SW480 (cell line): ENCODE measurements at regions not wholly inside any gene's neighbourhood (a gene's known extent, or its start where the extent isn't known, plus 50 kb on each side); places are given as distances from the start of the nearest gene placed in this dataset.

Source experiments
- DNase-seq: peaks from one replicate; pipeline ENCODE4 v3.0.0-alpha.2; 2016; ENCODE audit warnings: low spot score

- DNase-seq: no peak
Measured at GRCh38 chr14:99064262-99064954, 207.6 kb downstream of the BCL11B start.

GRCh38 chr14:99065551-99065950 is 206.4 kb downstream of the BCL11B start:
- peak; percentile 23 for DNase-seq

GRCh38 chr14:99066378-99066777 is 205.6 kb downstream of the BCL11B start:
- peak; percentile 85 for DNase-seq

GRCh38 chr14:99067141-99067920 is 204.7 kb downstream of the BCL11B start:
- no peak for DNase-seq

- no peak for DNase-seq
Measured at GRCh38 chr14:99067927-99068326, 204.1 kb downstream of the BCL11B start.

GRCh38 chr14:99069946-99070345 is 202.1 kb downstream of the BCL11B start:
- no peak for DNase-seq

GRCh38 chr14:99072433-99072832 is 199.6 kb downstream of the BCL11B start:
- no peak for DNase-seq

GRCh38 chr14:99072956-99073355 is 199.0 kb downstream of the BCL11B start:
- no peak for DNase-seq

- no peak for DNase-seq
Measured at GRCh38 chr14:99073431-99073830, 198.6 kb downstream of the BCL11B start.

GRCh38 chr14:99075061-99075460 is 196.9 kb downstream of the BCL11B start:
- no peak for DNase-seq

- no peak for DNase-seq
Measured at GRCh38 chr14:99075771-99076375, 196.1 kb downstream of the BCL11B start.

GRCh38 chr14:99077076-99077843 is 194.7 kb downstream of the BCL11B start:
- peak; percentile 32 for DNase-seq

- no peak for DNase-seq
Measured at GRCh38 chr14:99077844-99078236, 194.2 kb downstream of the BCL11B start.

- DNase-seq: no peak
Measured at GRCh38 chr14:99078426-99078825, 193.6 kb downstream of the BCL11B start.

- DNase-seq: no peak
Measured at GRCh38 chr14:99079061-99079727, 192.8 kb downstream of the BCL11B start.

GRCh38 chr14:99080306-99080705 is 191.7 kb downstream of the BCL11B start:
- DNase-seq: no peak

- no peak for DNase-seq
Measured at GRCh38 chr14:99081156-99081765, 190.7 kb downstream of the BCL11B start.

GRCh38 chr14:99081880-99082279 is 190.1 kb downstream of the BCL11B start:
- DNase-seq: no peak

- no peak for DNase-seq
Measured at GRCh38 chr14:99093532-99094517, 178.2 kb downstream of the BCL11B start.

- DNase-seq: no peak
Measured at GRCh38 chr14:99094901-99095300, 177.1 kb downstream of the BCL11B start.
